GM18868 (cell line): ENCODE measurements at regions not wholly inside any gene's neighbourhood (a gene's known extent, or its start where the extent isn't known, plus 50 kb on each side); places are given as distances from the start of the nearest gene placed in this dataset.
A peak's percentile ranks its signal among the peaks of the same experiment; 100 is the strongest.

ENCODE experiments used
- ATAC-seq: cut with Tn5 transposase; IDR thresholded peaks from one replicate; pipeline ENCODE4 v1.9.1; 2021; ENCODE audit warnings: mild to moderate bottlenecking, moderate library complexity; ENCODE audit not compliant: unreplicated experiment

DNA sequence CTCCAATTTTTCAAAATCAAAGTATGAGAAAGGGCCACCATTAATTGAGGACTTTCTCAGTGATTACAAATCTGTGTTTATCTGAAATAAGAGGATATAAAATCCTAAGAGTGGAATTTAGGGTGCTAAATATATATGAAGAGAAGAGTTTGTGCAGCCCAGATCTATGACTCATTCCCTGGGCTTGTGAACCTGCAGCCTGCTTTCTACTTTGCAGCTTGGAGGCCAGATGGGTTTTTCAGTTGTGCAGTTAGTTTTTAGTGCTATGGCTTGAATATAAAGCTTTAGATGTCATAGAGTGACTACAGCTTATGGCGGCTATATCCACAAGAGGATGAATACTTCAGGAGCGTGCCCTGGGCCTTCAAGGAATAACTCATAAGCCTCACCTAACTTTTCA is 1391.1 kb downstream of the FSTL5 start:
- ATAC-seq: no peak

DNA sequence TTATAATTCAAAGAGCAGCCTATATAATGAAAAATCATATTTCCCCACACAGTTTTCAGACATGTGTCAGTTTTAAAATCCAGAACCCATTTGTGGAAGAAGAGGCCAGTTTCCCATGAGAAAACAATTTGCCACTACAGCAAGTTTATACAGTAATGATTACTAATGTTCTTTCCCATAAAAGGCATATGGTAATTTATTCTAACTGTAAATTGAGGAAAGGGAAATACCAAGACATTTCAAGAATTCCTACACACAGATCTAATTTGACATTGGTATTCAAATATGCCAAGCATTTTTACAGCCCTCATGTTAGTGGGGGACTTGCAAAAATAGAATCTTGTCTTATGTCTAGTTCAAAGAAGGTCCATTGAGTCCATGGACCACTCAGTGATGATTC is 1368.6 kb downstream of the FSTL5 start:
- ATAC-seq: no peak

DNA sequence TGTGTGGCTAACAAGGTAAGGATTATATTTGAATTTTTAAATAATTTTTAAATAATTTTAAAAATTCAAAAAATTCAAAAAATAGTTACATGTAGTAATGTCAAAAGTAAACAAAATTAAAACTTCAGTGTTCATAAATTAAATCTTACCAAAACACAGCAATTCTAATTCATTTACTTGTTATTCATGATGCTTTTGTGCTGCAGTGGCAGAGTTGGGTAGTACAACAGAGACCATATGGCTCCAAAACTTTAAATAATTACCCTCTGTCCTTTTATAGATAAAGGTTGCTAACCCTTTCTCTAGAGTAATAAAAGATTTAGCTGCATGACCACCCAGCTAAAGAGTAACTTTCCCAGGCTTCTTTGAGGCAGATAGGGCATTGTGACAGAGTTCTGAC is 1355.6 kb downstream of the FSTL5 start:
- ATAC-seq: no peak

DNA sequence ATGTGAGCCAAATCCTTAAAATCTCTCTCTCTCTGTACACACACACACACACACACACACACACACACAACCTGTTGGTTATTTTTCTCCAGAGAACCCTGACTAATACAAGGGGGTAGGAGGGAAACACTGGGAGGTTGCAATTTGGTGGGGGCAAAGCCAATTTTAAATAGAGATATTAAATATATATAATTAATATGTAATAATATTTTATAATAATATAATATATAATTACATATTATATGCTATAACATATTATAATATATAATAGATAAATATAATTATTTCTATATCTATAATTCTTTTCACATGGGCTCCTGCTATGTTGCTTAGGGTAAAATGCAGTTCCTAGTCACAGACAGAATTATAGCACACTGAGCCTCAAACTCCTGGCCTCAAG is 1354.2 kb downstream of the FSTL5 start:
- no peak for ATAC-seq

DNA sequence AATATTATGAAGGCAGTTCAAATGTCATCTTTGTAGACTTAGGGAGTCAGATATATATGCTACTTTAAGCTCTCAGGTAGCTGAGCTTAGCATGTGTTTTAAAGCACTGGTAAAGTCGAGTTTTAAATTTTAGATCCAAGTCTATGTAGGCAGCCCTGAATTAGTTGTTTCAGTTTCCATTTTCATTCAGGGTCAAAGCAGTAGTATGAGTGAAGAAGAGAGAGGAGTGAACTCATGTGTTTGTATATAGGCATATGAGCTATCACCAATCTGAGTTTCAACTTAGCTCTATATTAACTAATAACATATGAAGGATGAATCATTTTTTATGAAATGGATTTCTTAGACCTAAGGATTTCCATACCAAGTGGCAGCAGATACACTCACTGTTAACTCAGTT is 1353.4 kb downstream of the FSTL5 start:
- peak; percentile 47 for ATAC-seq

DNA sequence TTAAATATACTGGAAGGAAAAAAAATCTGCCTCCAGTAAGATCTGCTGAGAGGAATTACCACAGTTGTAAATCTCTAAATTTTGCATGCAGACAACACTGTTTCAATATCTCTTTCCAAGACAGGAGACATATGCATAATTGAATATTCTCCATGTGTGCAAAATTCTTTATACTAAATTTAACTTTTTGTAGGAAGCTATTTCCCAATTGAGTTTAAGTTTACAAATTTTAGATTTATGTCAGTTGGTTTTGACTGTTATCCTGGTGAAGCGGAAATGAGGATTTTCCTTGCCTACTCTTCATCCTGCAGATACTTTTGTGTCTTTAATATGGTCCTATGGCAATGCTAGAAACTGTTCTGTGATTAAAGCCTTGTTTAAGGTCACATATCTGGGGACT is 1352.9 kb downstream of the FSTL5 start:
- no peak for ATAC-seq

DNA sequence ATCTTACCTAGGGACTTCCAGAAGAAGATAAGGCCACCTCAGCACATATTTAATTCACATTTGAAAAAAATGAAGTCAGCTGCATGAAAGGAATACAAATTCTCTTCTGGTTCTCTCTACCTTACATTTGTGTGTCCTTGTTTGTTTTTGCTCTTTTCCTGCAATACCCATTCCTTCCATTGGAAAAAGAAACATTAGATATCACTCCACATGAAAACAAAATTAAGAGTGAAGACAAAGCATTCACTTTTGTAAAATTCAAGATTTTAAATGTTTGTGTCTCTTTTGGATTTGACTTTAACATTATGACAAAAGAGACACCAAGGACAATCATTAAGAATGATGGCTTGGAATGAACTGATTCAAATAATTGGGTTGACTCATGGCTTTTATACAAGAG is 1351.8 kb downstream of the FSTL5 start:
- no peak for ATAC-seq

DNA sequence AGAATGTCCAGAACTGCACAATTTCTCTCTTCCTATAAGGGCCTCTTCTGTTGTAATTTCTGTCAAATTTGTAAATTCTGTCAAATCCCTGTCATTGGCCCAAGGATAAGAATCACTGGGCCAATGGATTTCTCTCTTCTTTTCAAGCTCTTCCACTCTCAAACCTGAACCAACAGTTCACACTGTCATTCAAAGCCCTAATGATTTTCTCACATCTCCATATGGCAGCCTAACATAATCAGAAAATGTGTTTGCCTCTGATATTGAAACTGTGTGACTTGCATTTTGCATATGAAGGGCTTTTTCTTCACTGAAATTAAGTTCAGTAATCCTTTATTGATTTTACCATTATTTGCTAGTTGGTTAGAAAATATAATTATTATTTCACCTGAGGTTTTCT is 1349.1 kb downstream of the FSTL5 start:
- ATAC-seq: no peak

DNA sequence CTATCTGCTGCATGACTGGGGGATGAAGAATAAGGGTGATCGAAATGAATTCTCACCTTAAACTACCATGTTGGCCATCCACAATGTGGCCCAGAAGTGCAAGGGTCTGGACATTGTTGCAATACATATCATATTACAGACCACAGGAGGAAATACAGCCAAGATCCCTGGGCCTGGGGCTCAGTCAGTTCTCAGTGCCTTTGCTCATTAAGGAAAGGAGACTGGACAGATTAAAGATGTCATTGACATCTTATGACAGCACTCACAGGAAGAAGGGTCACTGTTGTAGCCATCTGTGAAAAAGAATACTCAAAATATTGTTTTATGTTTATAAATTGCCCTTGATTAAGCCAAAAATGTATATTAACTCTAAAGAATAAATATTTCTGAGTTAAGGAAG is 1345.2 kb downstream of the FSTL5 start:
- ATAC-seq: no peak

DNA sequence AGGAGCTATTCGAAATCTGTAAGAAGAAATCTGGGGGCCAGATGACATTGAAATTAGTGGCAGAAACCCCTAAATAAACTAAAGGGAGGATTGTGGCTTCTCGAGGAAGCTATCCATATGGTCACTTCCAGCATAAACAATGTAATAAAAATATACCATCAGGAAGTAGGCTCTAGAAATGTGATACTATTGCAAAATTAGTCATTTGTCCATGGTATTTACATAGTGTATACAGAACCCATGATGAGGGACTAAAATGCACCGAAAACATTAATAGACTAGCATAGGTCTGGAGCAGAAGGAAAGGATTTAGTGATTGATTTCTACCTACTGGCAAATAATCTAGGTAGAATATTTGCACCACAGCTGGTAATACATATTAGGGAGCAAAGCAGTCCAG is 1344.0 kb downstream of the FSTL5 start:
- ATAC-seq: no peak

DNA sequence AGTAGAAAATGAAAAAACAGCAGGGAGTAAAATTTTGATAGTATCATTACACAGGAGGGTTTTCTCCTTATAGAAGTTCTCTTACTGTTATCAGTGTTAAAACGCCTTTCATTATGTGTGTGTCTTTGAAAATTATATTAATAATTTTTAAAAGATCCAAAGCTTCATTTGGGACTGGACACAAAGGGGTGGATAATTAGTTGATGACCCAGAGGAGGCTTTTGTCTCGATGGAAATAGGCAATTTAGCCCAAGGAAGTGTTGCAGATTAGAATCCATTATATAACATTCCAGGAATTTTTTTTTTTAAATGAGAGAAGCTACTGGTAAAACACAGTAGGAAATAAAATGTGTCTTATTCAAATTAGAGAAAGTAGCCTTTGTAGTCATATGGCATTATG is 1339.3 kb downstream of the FSTL5 start:
- ATAC-seq: no peak

DNA sequence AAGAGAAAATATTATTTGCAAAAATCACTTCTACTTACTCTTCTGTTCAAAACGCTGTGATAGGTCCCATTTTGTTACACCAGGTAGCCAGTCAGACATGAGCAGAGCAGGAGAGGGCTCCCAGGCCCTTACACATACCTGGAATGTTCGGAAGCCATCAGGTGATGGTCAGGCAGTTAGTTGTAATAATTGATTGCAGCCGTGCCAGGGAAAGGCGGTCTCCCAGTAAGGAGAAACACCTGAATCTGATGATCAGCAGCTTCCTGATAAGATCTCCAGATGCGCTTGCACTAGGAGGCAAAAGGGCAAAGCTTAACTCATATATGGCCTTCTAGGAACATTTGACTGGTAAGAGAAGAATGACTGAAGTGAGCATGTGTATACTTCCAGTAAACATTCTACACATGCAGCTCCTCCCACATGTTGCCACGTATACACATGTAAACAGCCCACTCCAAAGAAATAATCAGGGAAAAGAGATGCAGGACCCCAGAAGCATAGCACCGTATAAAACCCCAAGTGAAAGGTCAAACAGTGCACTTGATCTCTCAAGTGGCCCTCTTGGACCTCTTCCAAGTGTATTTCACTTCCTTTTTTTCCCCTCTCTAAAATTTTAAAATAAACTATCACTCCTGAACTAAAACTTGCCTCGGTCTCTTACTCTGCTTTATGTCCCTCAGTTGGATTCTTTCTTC is 1338.0 kb downstream of the FSTL5 start:
- ATAC-seq: no peak

DNA sequence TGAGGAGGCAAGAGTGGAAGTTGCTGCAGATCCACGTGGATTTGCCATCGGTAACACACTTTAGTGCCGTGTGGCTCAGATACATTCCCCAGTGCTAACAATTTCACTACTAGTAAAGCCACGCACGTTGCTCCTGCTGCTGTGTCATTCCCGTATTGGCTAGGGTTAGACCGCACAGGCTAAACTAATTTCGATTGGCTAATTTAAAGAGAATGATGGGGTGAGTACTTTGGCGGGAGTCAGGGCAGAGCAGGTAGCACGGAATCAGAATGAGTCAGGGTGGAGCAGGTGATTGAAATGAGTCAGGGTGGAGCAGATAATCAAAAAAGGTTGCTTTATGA is 1337.5 kb downstream of the FSTL5 start:
- ATAC-seq: no peak

DNA sequence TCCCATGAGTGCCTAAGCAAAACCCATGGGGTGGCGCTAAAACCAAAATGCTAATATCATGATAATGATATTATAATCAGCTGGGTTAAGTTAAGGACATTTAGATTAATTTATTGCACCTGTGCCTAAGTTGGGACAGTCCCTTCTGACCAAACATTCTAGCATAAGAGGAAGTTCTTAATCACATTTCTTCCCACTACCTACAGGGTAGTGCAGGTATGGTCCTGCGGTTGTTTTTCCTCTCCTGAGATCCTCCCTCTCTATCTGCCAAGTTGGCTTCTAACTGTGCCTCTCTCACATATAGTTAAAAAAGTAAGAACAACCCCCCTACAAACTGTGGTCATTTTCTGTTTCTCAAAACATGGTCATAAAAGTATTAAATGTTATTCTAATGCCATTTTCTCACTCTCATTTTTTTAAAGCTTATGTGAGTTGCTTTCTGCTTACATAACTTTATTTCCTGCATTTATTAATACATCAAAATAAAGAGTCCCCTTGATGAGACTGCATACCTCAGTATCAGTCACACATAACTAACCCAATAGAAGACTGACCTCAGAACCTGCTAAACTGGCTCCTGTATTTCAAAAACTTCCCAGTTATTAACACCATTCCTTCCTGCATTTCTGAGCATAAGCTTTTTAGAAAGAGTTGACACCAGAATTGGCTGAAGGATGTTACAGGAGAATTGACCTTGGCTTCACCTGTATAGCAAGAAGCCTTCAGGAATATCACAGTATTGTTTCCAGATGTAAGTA is 1332.5 kb downstream of the FSTL5 start:
- no peak for ATAC-seq

DNA sequence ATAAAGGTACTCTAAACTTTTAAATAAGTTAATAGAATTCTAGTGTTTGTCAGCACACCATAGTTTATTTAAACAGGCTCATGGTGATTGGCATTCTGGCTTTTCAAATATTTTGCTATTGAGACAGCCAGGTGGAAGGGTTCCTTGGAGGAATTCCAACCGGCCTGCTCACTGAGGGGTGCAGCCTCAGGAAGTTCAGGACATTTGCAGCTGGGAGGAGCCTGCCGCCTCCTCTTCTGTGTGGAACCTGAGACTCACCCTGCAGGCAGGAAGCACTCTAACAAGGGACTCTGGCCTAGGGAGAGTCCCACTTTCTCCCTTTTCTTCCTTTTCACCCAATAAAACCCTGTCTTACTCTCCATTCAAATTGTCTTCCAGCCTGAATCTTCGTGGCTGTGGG is 1328.0 kb downstream of the FSTL5 start:
- no peak for ATAC-seq

DNA sequence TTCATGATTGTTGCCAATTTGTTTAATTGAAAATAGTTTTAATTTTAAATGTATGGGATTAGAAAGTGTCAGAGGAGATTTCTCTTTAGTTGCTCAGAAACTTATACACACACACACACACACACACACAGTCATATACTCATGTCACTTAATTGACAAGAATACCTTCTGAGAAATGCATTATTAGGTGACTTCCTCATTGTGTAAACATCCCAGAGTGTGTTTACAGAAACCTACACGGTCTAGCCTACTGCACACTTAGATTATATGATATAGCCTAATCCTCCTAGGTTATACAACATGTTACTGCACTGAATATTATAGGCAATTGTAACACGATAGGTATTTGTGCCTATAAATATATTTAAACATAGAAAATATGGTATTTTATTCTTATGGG is 1327.4 kb downstream of the FSTL5 start:
- ATAC-seq: no peak

DNA sequence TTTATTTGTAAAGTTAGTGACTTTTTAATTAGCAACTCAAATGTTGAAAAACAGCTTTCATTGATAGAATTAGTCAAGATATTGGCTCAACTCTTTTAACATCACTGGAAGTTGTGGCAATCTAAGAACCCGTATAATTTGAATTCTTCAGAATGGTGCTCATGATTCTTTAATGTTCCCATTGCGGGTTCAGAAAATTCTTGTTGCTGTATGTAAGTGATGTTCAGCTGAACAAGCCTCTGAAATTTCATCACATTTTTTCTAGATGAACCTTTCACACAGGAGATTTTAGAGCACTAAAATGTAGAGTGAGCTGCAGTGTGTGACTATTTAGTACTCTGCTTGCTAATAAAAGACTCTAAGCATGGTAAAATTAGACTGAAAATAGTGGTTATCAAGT is 1317.7 kb downstream of the FSTL5 start:
- ATAC-seq: no peak

DNA sequence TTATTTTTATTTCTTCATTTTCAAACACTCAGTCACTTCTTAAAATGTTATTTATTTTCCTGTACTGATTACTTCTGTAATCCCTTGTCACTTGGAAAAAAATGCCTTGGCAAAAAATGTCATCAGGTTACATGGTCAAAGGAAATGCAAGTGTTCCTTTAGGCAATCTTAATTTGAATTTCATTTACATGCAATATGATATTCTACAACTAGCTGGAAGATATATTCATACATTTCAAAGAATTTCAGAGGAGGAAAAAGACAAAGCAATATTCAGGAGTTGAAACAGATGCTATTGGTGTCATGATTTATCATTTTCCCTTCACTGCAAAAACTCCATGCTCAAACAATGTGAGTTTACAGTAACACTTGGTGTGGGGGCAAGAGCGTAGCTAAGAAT is 1316.6 kb downstream of the FSTL5 start:
- ATAC-seq: no peak

DNA sequence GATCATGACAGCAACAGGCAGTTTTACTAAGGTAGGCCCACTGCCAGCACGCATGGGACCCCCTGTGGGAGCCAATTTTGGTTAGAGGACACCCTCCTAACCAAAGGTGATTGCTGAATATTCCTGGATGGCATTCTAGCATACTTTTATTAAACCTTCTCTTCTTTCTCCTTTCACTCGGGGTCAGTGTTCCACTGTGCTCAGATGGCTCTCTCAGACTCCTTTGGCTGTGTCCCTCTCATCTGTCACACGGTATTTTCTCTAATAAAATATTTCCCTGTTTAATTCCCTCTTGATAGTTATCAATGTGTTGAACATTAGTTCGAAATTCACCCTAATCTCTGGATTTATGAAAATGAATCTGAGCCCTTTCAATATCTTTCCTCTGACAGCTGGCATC is 1315.3 kb downstream of the FSTL5 start:
- no peak for ATAC-seq

DNA sequence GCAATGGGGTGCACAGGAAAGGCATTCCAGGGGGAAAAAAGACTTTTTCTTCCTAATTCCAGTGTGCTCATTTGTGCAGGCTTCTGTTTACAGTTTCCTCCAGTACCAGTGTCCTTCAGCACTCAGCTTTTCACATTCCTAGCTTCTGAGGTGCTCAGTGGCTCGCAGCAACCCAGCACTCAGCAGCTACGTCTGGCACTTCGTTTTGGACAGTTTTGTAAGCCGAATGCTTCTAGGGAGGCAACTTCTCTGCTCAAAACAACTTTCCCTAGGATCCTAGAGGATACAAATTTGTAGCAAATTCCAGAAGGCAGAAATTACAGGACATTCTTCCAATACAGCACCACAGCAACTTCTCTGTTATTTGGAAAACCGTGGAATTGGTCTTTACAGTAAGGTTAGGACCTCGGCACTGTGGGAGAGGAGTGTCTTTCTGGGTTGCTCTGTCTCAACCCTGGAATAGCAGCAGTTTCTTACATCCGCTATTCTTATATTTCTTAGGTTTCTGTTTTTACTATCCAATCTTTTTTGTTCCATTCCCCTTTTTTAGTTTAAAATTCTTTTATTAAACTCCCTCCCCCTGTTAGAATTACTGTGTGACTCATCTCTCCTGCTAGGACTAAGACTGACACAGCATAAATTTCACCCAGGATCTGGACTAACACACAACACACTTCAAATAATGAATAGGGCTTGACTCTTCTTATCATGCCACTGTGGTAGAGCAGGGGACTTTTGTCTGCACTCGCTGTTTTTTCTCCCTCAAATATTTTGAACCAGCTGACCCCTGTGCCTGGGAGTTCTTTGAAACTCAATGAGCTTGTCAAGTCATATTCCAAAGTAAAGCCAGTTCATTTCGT is 1314.7 kb downstream of the FSTL5 start:
- ATAC-seq: no peak

DNA sequence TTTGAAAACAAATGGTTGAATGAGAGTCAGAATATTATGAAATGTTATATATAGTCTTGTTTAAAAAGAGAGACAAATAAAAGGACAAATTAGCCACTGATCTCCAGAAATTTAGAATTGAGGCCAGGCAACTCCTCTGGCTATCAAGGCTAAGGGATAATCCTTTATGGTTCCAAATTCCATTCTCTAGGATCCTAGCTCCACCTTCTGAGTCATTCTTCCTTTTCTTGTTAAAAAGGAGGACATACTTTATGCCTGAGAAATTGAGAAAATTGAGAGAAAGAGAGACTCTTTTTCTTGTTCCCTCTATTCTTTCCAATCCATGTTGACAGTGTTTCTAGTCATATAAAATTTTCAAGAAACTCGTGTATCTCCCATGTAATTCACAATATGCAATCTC is 1299.5 kb downstream of the FSTL5 start:
- no peak for ATAC-seq

DNA sequence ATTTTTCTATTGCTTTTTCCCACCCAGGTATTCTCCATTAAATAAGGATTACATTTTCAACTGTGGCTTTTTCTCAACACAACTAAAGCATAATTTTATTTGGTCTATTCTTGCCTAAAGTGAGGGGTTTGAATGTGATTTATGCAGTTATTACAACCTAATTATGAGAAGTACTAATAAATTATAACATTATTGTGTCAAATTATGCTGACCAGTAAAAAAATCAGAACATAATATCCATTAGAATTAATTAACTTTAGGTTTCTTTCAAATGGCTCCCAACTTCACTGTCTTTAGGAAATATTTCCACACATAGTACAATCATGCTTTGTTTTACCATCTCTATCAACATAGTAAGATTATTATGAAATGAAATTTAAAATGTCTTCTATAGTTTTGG is 1293.9 kb downstream of the FSTL5 start:
- no peak for ATAC-seq
